ENCODE measurements at regions not wholly inside any gene's neighbourhood (a gene's known extent, or its start where the extent isn't known, plus 50 kb on each side); places are given as distances from the start of the nearest gene placed in this dataset.

GRCh38 chr2:3115301-3116042 is 262.1 kb downstream of the EIPR1 start:
- no peaks in the 10 kb centered on the region for H3K4me1 ChIP-seq (ENCODE audit: control insufficient read depth, insufficient read depth, low read depth, low read length)

GRCh38 chr2:3114406-3115185 is 263.0 kb downstream of the EIPR1 start:
- no peak overlapping the region for H3K4me2 ChIP-seq (ENCODE audit: low read length, poor library complexity, severe bottlenecking)
- H3K23ac ChIP-seq (ENCODE audit: low read length in 2 of 2): no peak overlapping the region
- H2BK12ac ChIP-seq (ENCODE audit: low read length in 2 of 2): no peak overlapping the region
- no peak overlapping the region for H3K4ac ChIP-seq (ENCODE audit: low read depth in 1 of 2, low read length in 2 of 2)
- H3K79me1 ChIP-seq (replicated peaks; ENCODE audit: low read length, poor library complexity, severe bottlenecking): no peaks in the 10 kb centered on the region
- H2BK15ac ChIP-seq (ENCODE audit: low read depth, poor library complexity, severe bottlenecking): no peak overlapping the region
- H3K4me1 ChIP-seq (ENCODE audit: control insufficient read depth, insufficient read depth, low read depth, low read length): no peaks in the 10 kb centered on the region
- no peak overlapping the region for H2BK120ac ChIP-seq (ENCODE audit: low read depth, low read length)
- no peak for DNase-seq
- peaks cover 4% of the 10 kb centered on the region for H3K9me3 ChIP-seq (ENCODE audit: control insufficient read depth, low read length)
- H4K8ac ChIP-seq (ENCODE audit: low read length): no peak overlapping the region
- H2BK5ac ChIP-seq (ENCODE audit: low read depth, low read length, poor library complexity, severe bottlenecking): no peak overlapping the region
- WGBS: 89% methylated on average over 26 of the region's 26 CpGs
- no peak overlapping the region for H3K14ac ChIP-seq (ENCODE audit: low read length in 2 of 2)
- no peak overlapping the region for H4K91ac ChIP-seq (ENCODE audit: low read length)
- H3K27ac ChIP-seq (ENCODE audit: low read length, poor library complexity, severe bottlenecking): no peak overlapping the region
- H3K27me3 ChIP-seq (ENCODE audit: control insufficient read depth in 1 of 2, insufficient read depth in 1 of 2, low read length in 2 of 2): no peaks in the 10 kb centered on the region
- no peak overlapping the region for H3K4me3 ChIP-seq (ENCODE audit: insufficient read depth in 1 of 2, low read depth in 1 of 2, low read length in 2 of 2)
- no peak overlapping the region for H2AK5ac ChIP-seq (ENCODE audit: low read length, severe bottlenecking)
- H3K9ac ChIP-seq (ENCODE audit: low read length): no peak overlapping the region
- H3K36me3 ChIP-seq (ENCODE audit: control insufficient read depth in 1 of 2, insufficient read depth in 2 of 2, low read depth in 1 of 2, low read length in 2 of 2): no peaks in the 10 kb centered on the region
- no peak overlapping the region for H3K18ac ChIP-seq (ENCODE audit: low read depth in 1 of 2, low read length in 2 of 2)
- H2AFZ ChIP-seq (ENCODE audit: low read depth, low read length): no peak overlapping the region

More at GRCh38 chr2:3115301-3116042, 262.1 kb downstream of the EIPR1 start:
- H2BK120ac ChIP-seq (ENCODE audit: low read depth, low read length): no peak overlapping the region
- H3K18ac ChIP-seq (ENCODE audit: low read depth in 1 of 2, low read length in 2 of 2): no peak overlapping the region
- no peaks in the 10 kb centered on the region for H3K36me3 ChIP-seq (ENCODE audit: control insufficient read depth in 1 of 2, insufficient read depth in 2 of 2, low read depth in 1 of 2, low read length in 2 of 2)
- no peak overlapping the region for H3K27ac ChIP-seq (ENCODE audit: low read length, poor library complexity, severe bottlenecking)
- no peak overlapping the region for H3K4me3 ChIP-seq (ENCODE audit: insufficient read depth in 1 of 2, low read depth in 1 of 2, low read length in 2 of 2)
- H3K4ac ChIP-seq (ENCODE audit: low read depth in 1 of 2, low read length in 2 of 2): no peak overlapping the region
- H2BK5ac ChIP-seq (ENCODE audit: low read depth, low read length, poor library complexity, severe bottlenecking): no peak overlapping the region
- DNase-seq: no peak
- H2BK15ac ChIP-seq (ENCODE audit: low read depth, poor library complexity, severe bottlenecking): no peak overlapping the region
- H3K14ac ChIP-seq (ENCODE audit: low read length in 2 of 2): no peak overlapping the region
- no peak overlapping the region for H3K9ac ChIP-seq (ENCODE audit: low read length)
- no peak overlapping the region for H4K91ac ChIP-seq (ENCODE audit: low read length)
- H3K79me1 ChIP-seq (replicated peaks; ENCODE audit: low read length, poor library complexity, severe bottlenecking): no peaks in the 10 kb centered on the region
- no peak overlapping the region for H2AK5ac ChIP-seq (ENCODE audit: low read length, severe bottlenecking)
- no peaks in the 10 kb centered on the region for H3K27me3 ChIP-seq (ENCODE audit: control insufficient read depth in 1 of 2, insufficient read depth in 1 of 2, low read length in 2 of 2)
- H4K8ac ChIP-seq (ENCODE audit: low read length): no peak overlapping the region
- H2BK12ac ChIP-seq (ENCODE audit: low read length in 2 of 2): no peak overlapping the region
- no peak overlapping the region for H3K23ac ChIP-seq (ENCODE audit: low read length in 2 of 2)
- 80% methylated on average over 10 of the region's 13 CpGs for WGBS
- no peak overlapping the region for H2AFZ ChIP-seq (ENCODE audit: low read depth, low read length)
- peaks cover 4% of the 10 kb centered on the region for H3K9me3 ChIP-seq (ENCODE audit: control insufficient read depth, low read length)
- no peak overlapping the region for H3K4me2 ChIP-seq (ENCODE audit: low read length, poor library complexity, severe bottlenecking)

- no peak for DNase-seq
- H3K14ac ChIP-seq (ENCODE audit: low read length in 2 of 2): no peak overlapping the region
- no peak overlapping the region for H2AFZ ChIP-seq (ENCODE audit: low read depth, low read length)
- H3K9ac ChIP-seq (ENCODE audit: low read length): no peak overlapping the region
- H3K9me3 ChIP-seq (ENCODE audit: control insufficient read depth, low read length): peaks cover 4% of the 10 kb centered on the region
- no peak overlapping the region for H2AK5ac ChIP-seq (ENCODE audit: low read length, severe bottlenecking)
- H2BK15ac ChIP-seq (ENCODE audit: low read depth, poor library complexity, severe bottlenecking): no peak overlapping the region
- no peak overlapping the region for H3K18ac ChIP-seq (ENCODE audit: low read depth in 1 of 2, low read length in 2 of 2)
- no peak overlapping the region for H2BK12ac ChIP-seq (ENCODE audit: low read length in 2 of 2)
- no peaks in the 10 kb centered on the region for H3K79me1 ChIP-seq (replicated peaks; ENCODE audit: low read length, poor library complexity, severe bottlenecking)
- no peak overlapping the region for H3K4ac ChIP-seq (ENCODE audit: low read depth in 1 of 2, low read length in 2 of 2)
- no peaks in the 10 kb centered on the region for H3K4me1 ChIP-seq (ENCODE audit: control insufficient read depth, insufficient read depth, low read depth, low read length)
- no peak overlapping the region for H2BK120ac ChIP-seq (ENCODE audit: low read depth, low read length)
- no peak overlapping the region for H3K27ac ChIP-seq (ENCODE audit: low read length, poor library complexity, severe bottlenecking)
- WGBS: 75% methylated on average over 6 of the region's 6 CpGs
- no peak overlapping the region for H3K4me2 ChIP-seq (ENCODE audit: low read length, poor library complexity, severe bottlenecking)
- H3K27me3 ChIP-seq (ENCODE audit: control insufficient read depth in 1 of 2, insufficient read depth in 1 of 2, low read length in 2 of 2): no peaks in the 10 kb centered on the region
- H2BK5ac ChIP-seq (ENCODE audit: low read depth, low read length, poor library complexity, severe bottlenecking): no peak overlapping the region
- H4K8ac ChIP-seq (ENCODE audit: low read length): no peak overlapping the region
- no peak overlapping the region for H3K23ac ChIP-seq (ENCODE audit: low read length in 2 of 2)
- H3K36me3 ChIP-seq (ENCODE audit: control insufficient read depth in 1 of 2, insufficient read depth in 2 of 2, low read depth in 1 of 2, low read length in 2 of 2): no peaks in the 10 kb centered on the region
- no peak overlapping the region for H4K91ac ChIP-seq (ENCODE audit: low read length)
- no peak overlapping the region for H3K4me3 ChIP-seq (ENCODE audit: insufficient read depth in 1 of 2, low read depth in 1 of 2, low read length in 2 of 2)
These were observed 263.8 kb downstream of the EIPR1 start for GRCh38 chr2:3113769-3114168.

GRCh38 chr2:3113122-3113521 is 264.5 kb downstream of the EIPR1 start:
- H3K4me3 ChIP-seq (ENCODE audit: insufficient read depth in 1 of 2, low read depth in 1 of 2, low read length in 2 of 2): no peak overlapping the region
- H3K23ac ChIP-seq (ENCODE audit: low read length in 2 of 2): no peak overlapping the region
- H4K8ac ChIP-seq (ENCODE audit: low read length): no peak overlapping the region
- H3K27me3 ChIP-seq (ENCODE audit: control insufficient read depth in 1 of 2, insufficient read depth in 1 of 2, low read length in 2 of 2): no peaks in the 10 kb centered on the region
- H3K79me1 ChIP-seq (replicated peaks; ENCODE audit: low read length, poor library complexity, severe bottlenecking): no peaks in the 10 kb centered on the region
- H3K14ac ChIP-seq (ENCODE audit: low read length in 2 of 2): no peak overlapping the region
- H4K91ac ChIP-seq (ENCODE audit: low read length): no peak overlapping the region
- no peak overlapping the region for H3K9ac ChIP-seq (ENCODE audit: low read length)
- H2BK12ac ChIP-seq (ENCODE audit: low read length in 2 of 2): no peak overlapping the region
- peaks cover 4% of the 10 kb centered on the region for H3K9me3 ChIP-seq (ENCODE audit: control insufficient read depth, low read length)
- H3K27ac ChIP-seq (ENCODE audit: low read length, poor library complexity, severe bottlenecking): no peak overlapping the region
- H3K4me2 ChIP-seq (ENCODE audit: low read length, poor library complexity, severe bottlenecking): no peak overlapping the region
- H3K4me1 ChIP-seq (ENCODE audit: control insufficient read depth, insufficient read depth, low read depth, low read length): no peaks in the 10 kb centered on the region
- no peaks in the 10 kb centered on the region for H3K36me3 ChIP-seq (ENCODE audit: control insufficient read depth in 1 of 2, insufficient read depth in 2 of 2, low read depth in 1 of 2, low read length in 2 of 2)
- no peak overlapping the region for H2BK120ac ChIP-seq (ENCODE audit: low read depth, low read length)
- no peak overlapping the region for H2BK5ac ChIP-seq (ENCODE audit: low read depth, low read length, poor library complexity, severe bottlenecking)
- WGBS: 81% methylated on average over 7 of the region's 10 CpGs
- no peak overlapping the region for H2AK5ac ChIP-seq (ENCODE audit: low read length, severe bottlenecking)
- H2AFZ ChIP-seq (ENCODE audit: low read depth, low read length): no peak overlapping the region
- no peak overlapping the region for H3K18ac ChIP-seq (ENCODE audit: low read depth in 1 of 2, low read length in 2 of 2)
- DNase-seq: no peak
- no peak overlapping the region for H2BK15ac ChIP-seq (ENCODE audit: low read depth, poor library complexity, severe bottlenecking)
- H3K4ac ChIP-seq (ENCODE audit: low read depth in 1 of 2, low read length in 2 of 2): no peak overlapping the region

Data from mesenchymal stem cell (in vitro differentiated cells and primary cell).